ENCODE measurements at regions not wholly inside any gene's neighbourhood (a gene's known extent, or its start where the extent isn't known, plus 50 kb on each side); places are given as distances from the start of the nearest gene placed in this dataset.

DNA sequence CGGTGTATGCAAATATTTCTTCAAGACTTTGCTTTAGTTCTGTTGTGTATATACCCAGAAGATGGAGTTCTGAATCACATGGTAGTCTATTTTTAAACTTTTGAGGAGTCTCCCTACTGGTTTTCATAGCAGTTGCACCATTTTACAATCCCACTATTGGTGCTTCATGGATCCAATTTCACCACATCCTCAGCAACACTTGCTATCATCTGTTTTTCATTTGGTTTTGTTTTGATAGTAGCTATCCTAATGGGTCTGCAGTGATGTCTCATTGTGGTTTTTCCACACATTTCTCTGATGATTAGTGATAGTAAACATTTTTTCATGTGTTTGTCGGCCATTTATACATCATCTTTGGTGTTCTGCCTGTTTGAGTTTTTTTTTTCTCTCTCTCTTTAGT lies 1339.3 kb downstream of the EFNA5 start:
- DNase-seq (ENCODE audit: low spot score in 2 of 2): no peak
- no peak for ATAC-seq (ENCODE audit: low read depth)

DNA sequence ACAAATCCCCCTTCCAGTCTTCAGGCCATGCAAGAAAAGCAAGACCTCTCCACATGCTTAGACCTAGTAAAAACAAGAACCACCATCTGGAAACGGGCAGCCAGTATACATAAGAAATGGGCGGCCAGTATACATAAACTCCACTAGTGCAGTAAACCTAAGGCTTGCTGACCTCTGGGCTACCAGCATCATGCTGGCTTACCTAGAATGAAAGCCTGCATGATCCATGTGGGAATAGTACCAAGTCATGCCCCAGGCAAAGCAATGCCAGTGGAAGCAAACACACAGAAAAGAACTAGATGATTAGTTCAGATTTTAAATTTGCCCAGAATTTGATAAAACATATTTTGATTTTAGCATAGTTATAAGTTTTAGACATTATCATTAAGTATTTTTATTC lies 1346.4 kb downstream of the EFNA5 start:
- Mint-ChIP-seq H3K27me3 (no peaks in the 10 kb centered on the region), H3K9me3 (peaks cover 3% of the 10 kb centered on the region), H3K4me3 (no peak overlapping the region), H3K4me1 (no peaks in the 10 kb centered on the region), H3K36me3 (no peaks in the 10 kb centered on the region), H3K27ac (no peak overlapping the region)
- no peak for DNase-seq (ENCODE audit: low spot score in 2 of 2)
- ATAC-seq (ENCODE audit: low read depth): no peak

More for the DNA sequence above, 1339.3 kb downstream of the EFNA5 start:
- Mint-ChIP-seq H3K36me3 (no peaks in the 10 kb centered on the region), H3K27ac (no peak overlapping the region), H3K9me3 (peaks cover 4% of the 10 kb centered on the region), H3K4me1 (no peaks in the 10 kb centered on the region), H3K4me3 (no peak overlapping the region), H3K27me3 (no peaks in the 10 kb centered on the region)

DNA sequence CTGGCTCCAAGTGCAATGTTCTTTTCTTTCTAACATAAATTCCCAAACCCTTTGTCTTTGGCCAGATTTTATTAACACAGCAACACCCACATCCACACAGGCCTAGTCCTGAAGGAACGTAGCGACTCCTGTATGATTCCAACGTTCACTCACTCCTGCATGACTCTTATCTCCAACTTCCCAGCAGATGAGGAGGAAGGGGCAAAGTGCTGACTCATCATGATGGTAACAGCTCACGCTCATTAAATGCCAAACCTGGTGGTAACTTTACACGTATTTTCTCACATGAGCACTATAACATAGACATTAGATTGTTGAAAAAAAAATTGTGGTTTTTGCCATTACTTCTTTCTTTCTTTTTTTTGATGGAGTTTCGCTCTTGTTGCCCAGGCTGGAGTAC lies 1349.5 kb downstream of the EFNA5 start:
- Mint-ChIP-seq H3K36me3 (no peaks in the 10 kb centered on the region), H3K4me1 (no peaks in the 10 kb centered on the region), H3K27me3 (no peaks in the 10 kb centered on the region), H3K9me3 (peaks cover 3% of the 10 kb centered on the region), H3K27ac (no peak overlapping the region), H3K4me3 (no peak overlapping the region)
- DNase-seq (ENCODE audit: low spot score in 2 of 2): no peak
- no peak for ATAC-seq (ENCODE audit: low read depth)

DNA sequence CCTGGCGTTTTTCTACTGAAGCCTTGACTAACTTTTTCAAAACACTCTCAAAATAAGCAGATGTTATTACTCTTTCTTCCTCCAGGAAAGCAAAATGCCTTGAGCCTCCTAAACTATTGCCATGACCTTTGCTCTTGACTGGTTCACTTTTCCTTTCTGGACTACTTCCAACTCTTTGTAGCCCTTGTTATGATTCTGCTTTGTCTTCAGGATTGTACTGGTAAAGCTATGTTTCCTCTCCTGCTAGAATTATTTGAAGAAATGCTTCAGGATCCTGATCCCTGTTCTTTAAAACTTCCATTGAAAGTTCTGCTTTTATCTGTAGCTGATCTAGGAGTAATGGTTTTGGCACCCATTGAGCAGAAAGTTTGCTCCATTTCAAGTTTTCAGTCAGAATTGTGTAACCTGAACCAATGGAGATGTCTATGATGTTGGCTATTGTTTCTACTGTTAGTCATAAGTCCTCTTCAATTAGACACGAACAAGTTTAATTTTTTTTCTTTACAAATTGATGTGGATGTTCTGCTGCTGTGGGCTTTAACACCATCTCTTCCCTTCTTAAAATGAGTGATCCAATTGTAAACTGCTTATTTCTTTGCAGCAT lies 1356.4 kb downstream of the EFNA5 start:
- Mint-ChIP-seq H3K9me3 (peaks cover 6% of the 10 kb centered on the region), H3K27me3 (no peaks in the 10 kb centered on the region), H3K36me3 (no peaks in the 10 kb centered on the region), H3K4me1 (no peaks in the 10 kb centered on the region), H3K4me3 (no peak overlapping the region), H3K27ac (no peak overlapping the region)
- DNase-seq (ENCODE audit: low spot score in 2 of 2): no peak
- ATAC-seq (ENCODE audit: low read depth): no peak

DNA sequence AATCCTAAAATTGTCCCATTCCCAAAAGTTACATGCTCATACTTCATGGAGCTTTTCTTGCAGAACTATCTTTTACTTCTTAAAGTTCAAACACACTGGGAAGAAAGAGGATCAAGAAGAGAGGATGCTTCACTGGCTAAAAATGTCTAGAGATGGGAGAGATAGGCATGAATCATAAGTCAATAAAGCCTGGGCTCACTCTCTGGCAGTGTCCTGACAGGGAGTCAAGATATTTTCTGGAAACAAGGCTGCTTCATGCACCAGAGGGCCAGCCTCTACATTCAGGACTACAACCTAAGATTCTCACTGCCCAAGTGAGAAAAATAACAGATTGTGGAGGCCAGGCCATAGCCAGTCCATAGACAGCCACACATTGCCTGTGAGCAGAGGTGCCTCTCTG lies 1358.4 kb downstream of the EFNA5 start:
- no peaks in the 10 kb centered on the region for H3K36me3 Mint-ChIP-seq
- no peak overlapping the region for H3K27ac Mint-ChIP-seq
- DNase-seq (ENCODE audit: low spot score in 2 of 2) (no peak), ATAC-seq (ENCODE audit: low read depth) (no peak)
- no peaks in the 10 kb centered on the region for H3K27me3 Mint-ChIP-seq
- H3K4me1 Mint-ChIP-seq: no peaks in the 10 kb centered on the region
- H3K4me3 Mint-ChIP-seq: no peak overlapping the region
- peaks cover 4% of the 10 kb centered on the region for H3K9me3 Mint-ChIP-seq

DNA sequence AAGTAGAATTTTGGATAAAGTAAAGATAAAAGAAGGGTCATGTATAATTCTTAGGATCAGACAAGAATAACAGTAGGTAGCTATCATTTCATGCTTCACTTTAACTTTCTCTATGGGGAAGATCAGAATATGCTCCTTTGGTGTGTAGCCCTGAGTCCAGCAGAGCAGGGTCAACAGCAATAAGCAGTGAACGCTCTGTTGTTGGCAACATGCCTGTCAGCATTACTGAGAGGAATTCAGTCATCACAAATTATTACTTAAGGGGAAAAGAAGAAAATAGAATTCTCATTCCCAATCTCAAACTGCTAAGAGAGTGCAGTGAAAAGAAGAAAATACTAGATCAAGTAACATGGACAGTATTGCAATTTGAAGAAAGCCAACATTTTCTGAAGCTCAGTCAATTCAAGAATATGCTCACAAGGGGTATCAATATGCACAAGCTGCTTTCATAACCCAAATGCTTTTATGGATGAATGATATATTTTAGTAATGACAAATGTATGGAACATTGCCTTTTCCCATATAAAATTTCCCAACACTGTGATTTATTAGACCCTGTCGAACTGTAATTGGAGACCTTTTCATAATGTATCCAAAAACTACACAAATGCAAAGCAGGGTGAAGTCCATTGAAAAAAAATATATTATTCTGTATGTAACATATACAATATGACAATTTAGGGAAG lies 1359.4 kb downstream of the EFNA5 start:
- Mint-ChIP-seq H3K9me3 (peaks cover 3% of the 10 kb centered on the region), H3K27ac (no peak overlapping the region), H3K36me3 (no peaks in the 10 kb centered on the region), H3K27me3 (no peaks in the 10 kb centered on the region), H3K4me3 (no peak overlapping the region), H3K4me1 (no peaks in the 10 kb centered on the region)
- ATAC-seq (ENCODE audit: low read depth): no peak
- DNase-seq (ENCODE audit: low spot score in 2 of 2): no peak

DNA sequence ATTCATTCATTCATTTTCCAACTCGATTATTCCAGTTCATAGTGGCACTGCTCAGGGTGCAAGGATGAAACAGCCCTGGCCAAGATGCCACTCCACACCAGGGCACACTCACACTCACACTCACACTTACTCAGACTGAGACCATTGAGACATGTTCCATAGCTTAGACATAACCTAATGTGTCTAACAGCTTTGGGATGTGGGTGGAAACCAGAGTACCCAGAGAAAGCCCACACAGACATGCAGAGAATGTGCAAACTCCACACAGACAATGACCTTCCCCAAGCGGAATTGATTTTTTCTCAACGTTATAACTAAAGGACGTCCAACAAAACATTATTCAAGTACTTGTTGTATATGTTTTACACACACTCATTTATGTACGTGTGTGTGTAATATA lies 1363.5 kb downstream of the EFNA5 start:
- no peaks in the 10 kb centered on the region for H3K4me1 Mint-ChIP-seq
- H3K36me3 Mint-ChIP-seq: no peaks in the 10 kb centered on the region
- ATAC-seq (ENCODE audit: low read depth): no peak
- no peak for DNase-seq (ENCODE audit: low spot score in 2 of 2)
- H3K27me3 Mint-ChIP-seq: no peaks in the 10 kb centered on the region
- no peak overlapping the region for H3K4me3 Mint-ChIP-seq
- H3K27ac Mint-ChIP-seq: no peak overlapping the region
- peaks cover 3% of the 10 kb centered on the region for H3K9me3 Mint-ChIP-seq

DNA sequence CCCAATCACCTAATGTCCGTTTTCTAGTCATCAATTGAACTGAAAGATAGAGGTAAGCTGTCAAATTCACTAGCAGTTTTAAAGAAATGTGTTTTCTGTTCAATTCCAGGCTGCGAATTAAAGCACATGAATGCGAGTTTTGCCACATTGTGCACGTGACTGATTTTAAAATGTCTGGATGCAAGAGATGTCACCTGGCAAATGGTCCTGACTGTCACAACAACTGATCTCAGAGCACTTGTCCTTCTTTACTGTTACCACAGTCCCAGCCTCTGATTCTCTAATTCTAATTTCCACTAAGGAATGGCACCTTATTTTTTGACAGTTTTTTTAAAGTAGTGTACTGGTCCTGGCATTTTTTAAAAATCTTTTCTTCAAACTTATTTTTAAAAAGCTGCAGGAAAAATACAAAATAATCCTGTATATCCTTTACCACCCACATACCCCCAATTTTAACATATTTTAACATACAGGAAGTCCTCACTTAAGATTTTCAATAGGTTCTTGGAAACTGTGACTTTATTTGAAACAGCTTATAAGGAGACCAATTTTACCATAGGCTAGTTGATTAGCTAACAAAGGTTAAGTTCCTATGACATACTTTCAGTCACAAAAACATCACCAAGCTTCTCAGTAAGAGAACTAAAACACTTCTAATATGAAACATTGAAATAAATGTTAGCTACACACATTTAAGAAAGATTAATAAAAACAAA lies 1364.3 kb downstream of the EFNA5 start:
- H3K27me3 Mint-ChIP-seq: no peaks in the 10 kb centered on the region
- DNase-seq (ENCODE audit: low spot score in 2 of 2) (no peak), ATAC-seq (ENCODE audit: low read depth) (no peak)
- H3K4me1 Mint-ChIP-seq: no peaks in the 10 kb centered on the region
- H3K9me3 Mint-ChIP-seq: peaks cover 3% of the 10 kb centered on the region
- H3K36me3 Mint-ChIP-seq: no peaks in the 10 kb centered on the region
- no peak overlapping the region for H3K4me3 Mint-ChIP-seq
- no peak overlapping the region for H3K27ac Mint-ChIP-seq

GRCh38 chr5:106303911-106304310 lies 1366.8 kb downstream of the EFNA5 start:
- Mint-ChIP-seq H3K27ac (no peak overlapping the region), H3K27me3 (no peaks in the 10 kb centered on the region), H3K4me3 (no peak overlapping the region), H3K9me3 (no peaks in the 10 kb centered on the region), H3K4me1 (no peaks in the 10 kb centered on the region), H3K36me3 (no peaks in the 10 kb centered on the region)
- no peak for DNase-seq (ENCODE audit: low spot score in 2 of 2)
- no peak for ATAC-seq (ENCODE audit: low read depth)

DNA sequence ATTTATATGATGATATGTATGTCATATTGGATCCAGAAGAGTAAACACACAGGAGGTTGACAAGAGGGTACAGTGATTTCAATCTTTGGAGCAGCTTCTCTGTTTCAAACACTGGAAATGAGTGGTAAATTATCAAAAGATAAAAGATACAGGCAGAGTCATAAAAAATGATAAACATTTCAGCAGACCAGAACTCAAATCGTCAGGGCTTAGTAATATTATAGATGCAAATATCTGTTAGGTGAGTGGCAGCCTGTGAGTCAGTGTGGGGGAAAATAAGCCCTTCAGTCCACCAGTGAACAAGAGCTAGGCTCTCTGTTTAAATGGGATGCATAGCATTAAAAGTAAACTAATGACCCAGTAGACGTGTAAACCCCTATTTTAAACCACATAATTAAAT lies 1378.1 kb downstream of the EFNA5 start:
- Mint-ChIP-seq H3K4me3 (no peak overlapping the region), H3K9me3 (no peaks in the 10 kb centered on the region), H3K27me3 (no peaks in the 10 kb centered on the region), H3K4me1 (no peaks in the 10 kb centered on the region), H3K36me3 (no peaks in the 10 kb centered on the region), H3K27ac (no peak overlapping the region)
- ATAC-seq (ENCODE audit: low read depth): no peak
- DNase-seq (ENCODE audit: low spot score in 2 of 2): no peak

DNA sequence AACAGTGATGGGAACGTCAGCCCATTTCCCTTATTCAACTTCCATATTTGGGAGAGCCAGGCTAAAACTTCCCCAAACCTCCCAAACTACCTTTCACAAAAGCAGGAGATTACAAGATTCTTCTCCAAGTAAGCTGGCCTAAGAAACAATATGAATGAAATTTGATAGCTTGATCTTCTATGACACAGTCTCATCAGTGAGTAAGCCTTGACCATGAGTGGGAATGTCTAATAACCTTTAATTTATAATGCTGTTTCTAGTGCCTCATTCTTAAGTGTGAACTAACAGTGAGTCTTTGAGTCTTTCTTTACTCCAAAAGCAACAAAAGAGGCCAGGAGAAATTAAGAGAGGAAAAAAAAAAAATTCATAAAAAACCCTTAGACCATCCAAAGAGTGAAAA lies 1379.9 kb downstream of the EFNA5 start:
- Mint-ChIP-seq H3K4me1 (no peaks in the 10 kb centered on the region), H3K27me3 (no peaks in the 10 kb centered on the region), H3K27ac (no peak overlapping the region), H3K9me3 (no peaks in the 10 kb centered on the region), H3K4me3 (no peak overlapping the region), H3K36me3 (no peaks in the 10 kb centered on the region)
- ATAC-seq (ENCODE audit: low read depth): no peak
- DNase-seq (ENCODE audit: low spot score in 2 of 2): no peak

DNA sequence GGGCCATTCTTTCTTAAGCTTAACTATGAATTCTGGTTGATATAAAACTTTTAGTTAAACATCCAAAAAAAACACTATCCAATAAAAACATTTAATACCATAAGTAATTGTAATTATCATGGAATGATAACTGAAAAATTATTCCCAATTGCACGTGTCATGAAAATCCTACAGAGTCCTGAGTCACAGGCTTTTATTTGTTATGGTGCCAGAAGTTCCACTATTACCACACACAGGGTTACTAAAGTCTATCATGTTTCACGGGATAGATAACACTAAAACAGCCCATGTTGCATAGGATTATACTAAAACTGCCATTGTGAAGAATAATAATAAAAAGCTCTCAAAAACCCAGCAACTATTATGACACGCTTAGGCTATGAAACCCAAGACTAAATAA lies 1381.8 kb downstream of the EFNA5 start:
- Mint-ChIP-seq H3K4me3 (no peak overlapping the region), H3K27ac (no peak overlapping the region), H3K36me3 (no peaks in the 10 kb centered on the region), H3K9me3 (no peaks in the 10 kb centered on the region), H3K4me1 (no peaks in the 10 kb centered on the region), H3K27me3 (no peaks in the 10 kb centered on the region)
- no peak for DNase-seq (ENCODE audit: low spot score in 2 of 2)
- no peak for ATAC-seq (ENCODE audit: low read depth)

GRCh38 chr5:106277540-106278096 lies 1393.1 kb downstream of the EFNA5 start:
- no peak for ATAC-seq (ENCODE audit: low read depth)
- Mint-ChIP-seq H3K4me1 (no peaks in the 10 kb centered on the region), H3K27me3 (no peaks in the 10 kb centered on the region), H3K27ac (no peak overlapping the region), H3K9me3 (no peaks in the 10 kb centered on the region), H3K36me3 (no peaks in the 10 kb centered on the region), H3K4me3 (no peak overlapping the region)
- DNase-seq (ENCODE audit: low spot score in 2 of 2): no peak

- H3K27ac Mint-ChIP-seq: no peak overlapping the region
- DNase-seq (ENCODE audit: low spot score in 2 of 2) (no peak), ATAC-seq (ENCODE audit: low read depth) (no peak)
- H3K36me3 Mint-ChIP-seq: no peaks in the 10 kb centered on the region
- no peaks in the 10 kb centered on the region for H3K4me1 Mint-ChIP-seq
- H3K9me3 Mint-ChIP-seq: no peaks in the 10 kb centered on the region
- no peak overlapping the region for H3K4me3 Mint-ChIP-seq
- H3K27me3 Mint-ChIP-seq: no peaks in the 10 kb centered on the region
Measured at GRCh38 chr5:106269252-106269843, 1401.4 kb downstream of the EFNA5 start.
